AG04450 (cell line): ENCODE measurements at regions not wholly inside any gene's neighbourhood (a gene's known extent, or its start where the extent isn't known, plus 50 kb on each side); places are given as distances from the start of the nearest gene placed in this dataset.

ENCODE experiments used
- CTCF ChIA-PET: fragments of 300-600, 350-600 bp; formaldehyde crosslinking; extraction: SDS; loops from one replicate; lab custom pipeline; 2022; ENCODE audit warnings: antibody characterized with exemption, inconsistent platforms; lab: Charles Lee
- POLR2A ChIA-PET: fragments of 350-600 bp; formaldehyde crosslinking; extraction: SDS; loops from one replicate; lab custom pipeline; 2021; ENCODE audit warnings: antibody characterized with exemption, inconsistent platforms; lab: Yijun Ruan, JAX
- DNase-seq: peaks from one replicate; pipeline ENCODE4 v3.0.0-alpha.2; 2011; ENCODE audit warnings: low read depth, low spot score
- H3K27ac ChIP-seq: one replicate; pipeline ENCODE4 v1.5.1; 2012; ENCODE audit warnings: low read depth, low read length, control low read depth
- H3K27me3 ChIP-seq: one replicate; pipeline ENCODE4 v1.6.0; 2012; ENCODE audit warnings: low read length; ENCODE audit not compliant: control insufficient read depth, insufficient read depth
- H3K4me3 ChIP-seq: 2 replicates; pipeline ENCODE4 v1.5.1; 2011; ENCODE audit warnings: mild to moderate bottlenecking, low read depth, low read length, control low read depth
- H3K9me3 ChIP-seq: 2 replicates; pipeline ENCODE4 v1.5.1; 2012; ENCODE audit warnings: low read length; ENCODE audit not compliant: control insufficient read depth, insufficient read depth
- TF ChIP-seq, protein P1 (sequence below): IDR thresholded peaks from 2 replicates; pipeline ENCODE4 v1.5.1; 2011; ENCODE audit warnings: low read depth, low read length, control low read depth, inconsistent platforms

DNA sequence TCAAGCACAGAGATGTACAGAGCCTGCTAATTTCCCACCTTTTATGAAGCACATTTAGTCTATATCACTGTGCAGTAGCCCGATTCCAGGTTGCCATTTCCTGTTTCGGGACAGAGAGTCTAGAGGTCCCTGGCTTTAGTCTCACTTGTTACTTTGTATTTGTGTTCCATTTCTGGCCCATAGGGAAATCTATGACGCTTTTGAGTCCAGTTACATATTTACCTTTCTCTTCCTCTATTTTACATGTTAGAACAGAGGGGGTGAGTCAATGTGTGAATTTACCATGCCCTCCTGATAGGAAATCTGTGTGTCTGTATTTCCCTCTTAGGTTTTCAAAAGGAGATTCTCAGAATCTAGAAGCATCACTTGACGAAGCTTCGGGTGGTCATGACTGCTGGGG is 227.1 kb upstream of the ZFHX3 start:
- Histone ChIP-seq H3K9me3 (no peaks in the 10 kb centered on the region), H3K4me3 (no peak overlapping the region), H3K27me3 (peaks cover 2% of the 10 kb centered on the region), H3K27ac (no peak overlapping the region)
- DNase-seq, result no peak
- ChIA-PET CTCF (no interaction called here), POLR2A (no interaction called here)
- TF ChIP-seq, protein P1, sequence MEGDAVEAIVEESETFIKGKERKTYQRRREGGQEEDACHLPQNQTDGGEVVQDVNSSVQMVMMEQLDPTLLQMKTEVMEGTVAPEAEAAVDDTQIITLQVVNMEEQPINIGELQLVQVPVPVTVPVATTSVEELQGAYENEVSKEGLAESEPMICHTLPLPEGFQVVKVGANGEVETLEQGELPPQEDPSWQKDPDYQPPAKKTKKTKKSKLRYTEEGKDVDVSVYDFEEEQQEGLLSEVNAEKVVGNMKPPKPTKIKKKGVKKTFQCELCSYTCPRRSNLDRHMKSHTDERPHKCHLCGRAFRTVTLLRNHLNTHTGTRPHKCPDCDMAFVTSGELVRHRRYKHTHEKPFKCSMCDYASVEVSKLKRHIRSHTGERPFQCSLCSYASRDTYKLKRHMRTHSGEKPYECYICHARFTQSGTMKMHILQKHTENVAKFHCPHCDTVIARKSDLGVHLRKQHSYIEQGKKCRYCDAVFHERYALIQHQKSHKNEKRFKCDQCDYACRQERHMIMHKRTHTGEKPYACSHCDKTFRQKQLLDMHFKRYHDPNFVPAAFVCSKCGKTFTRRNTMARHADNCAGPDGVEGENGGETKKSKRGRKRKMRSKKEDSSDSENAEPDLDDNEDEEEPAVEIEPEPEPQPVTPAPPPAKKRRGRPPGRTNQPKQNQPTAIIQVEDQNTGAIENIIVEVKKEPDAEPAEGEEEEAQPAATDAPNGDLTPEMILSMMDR, result no peak

DNA sequence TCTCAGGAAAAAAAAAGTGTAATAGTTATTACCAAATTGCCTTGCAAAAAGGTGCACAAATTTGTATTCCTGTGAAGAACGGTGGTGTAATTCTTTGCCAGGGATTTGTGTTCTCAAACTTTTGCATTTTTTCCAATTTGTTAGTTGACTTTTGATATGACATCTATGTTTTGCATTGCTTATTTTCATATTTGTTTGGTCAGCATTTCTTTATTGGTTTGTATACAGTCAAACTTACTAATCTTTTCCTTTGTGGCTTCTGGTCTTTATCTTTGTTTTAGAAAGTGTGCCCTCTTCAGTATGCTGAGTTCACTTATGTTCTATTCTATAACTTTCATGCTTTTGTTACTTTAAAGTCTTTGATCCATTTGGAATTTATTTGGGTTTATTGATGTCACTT is 226.2 kb upstream of the ZFHX3 start:
- Histone ChIP-seq H3K27me3 (peaks cover 2% of the 10 kb centered on the region), H3K4me3 (no peak overlapping the region), H3K9me3 (no peaks in the 10 kb centered on the region), H3K27ac (no peak overlapping the region)
- ChIA-PET POLR2A (no interaction called here), CTCF (no interaction called here)
- DNase-seq, result no peak
- TF ChIP-seq, protein P1, result no peak

DNA sequence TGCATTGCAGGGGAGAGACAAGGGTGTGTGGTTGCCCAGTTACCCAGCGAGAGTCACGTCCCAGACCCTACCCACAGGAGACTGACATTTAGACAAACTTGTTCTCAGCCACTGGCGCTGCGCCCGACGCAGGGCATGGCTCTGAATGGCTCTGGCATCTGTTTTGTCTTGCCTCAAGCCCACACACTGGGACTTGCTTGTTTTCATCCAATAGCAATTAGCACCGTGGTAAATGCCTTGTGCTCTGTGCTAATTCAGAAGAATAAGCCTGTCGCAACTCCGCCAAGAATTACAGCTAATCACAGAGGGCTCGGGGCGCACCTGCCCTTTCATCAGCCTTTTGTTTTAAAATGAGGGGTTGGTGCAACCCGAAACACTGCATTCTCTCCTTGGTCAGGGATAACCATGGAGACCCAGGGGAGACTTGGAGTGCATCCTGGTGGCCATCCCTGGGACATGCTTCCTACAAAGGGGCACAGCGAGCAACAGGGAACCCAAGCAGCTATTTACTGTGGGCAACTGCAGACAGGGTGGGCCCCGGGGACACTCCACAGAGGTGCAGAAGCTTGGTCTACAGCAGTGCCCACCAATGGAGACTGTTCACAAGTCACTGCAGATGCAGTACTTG is 220.6 kb upstream of the ZFHX3 start:
- ChIA-PET CTCF (interaction anchor here (1.2 kb wide), 1 partner anchor 207 kb away, joined by 3 read pairs; no protein-coding TSS in a partner anchor), POLR2A (no interaction called here)
- DNase-seq, result no peak
- H3K27me3 ChIP-seq, result peaks cover 2% of the 10 kb centered on the region
- TF ChIP-seq, protein P1, result peak; percentile 45
- H3K4me3 ChIP-seq, result no peak overlapping the region
- no peaks in the 10 kb centered on the region for H3K9me3 ChIP-seq
- no peak overlapping the region for H3K27ac ChIP-seq

DNA sequence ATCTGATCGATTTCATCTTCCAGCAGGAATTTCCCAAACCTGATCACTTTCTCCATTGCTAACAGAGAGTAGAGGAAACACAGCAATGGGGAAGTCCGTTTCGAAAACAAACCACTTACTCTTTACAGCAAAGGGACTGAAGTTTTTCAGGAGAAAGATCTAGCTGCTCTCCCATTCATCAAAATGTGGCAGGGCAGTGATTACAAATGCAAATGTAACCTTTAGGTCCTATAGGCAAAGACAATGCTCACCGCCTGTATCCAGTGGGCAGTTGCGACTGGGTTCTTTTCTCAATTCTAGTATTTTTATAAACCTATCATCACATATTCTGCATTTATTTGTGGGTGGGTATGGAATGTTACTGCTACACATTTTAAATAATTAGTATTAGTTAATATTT is 218.0 kb upstream of the ZFHX3 start:
- Histone ChIP-seq H3K9me3 (no peaks in the 10 kb centered on the region), H3K27ac (no peak overlapping the region), H3K27me3 (no peaks in the 10 kb centered on the region), H3K4me3 (no peak overlapping the region)
- ChIA-PET POLR2A (no interaction called here), CTCF (interaction anchor here (1.0 kb wide), 1 partner anchor 211 kb away, joined by 3 read pairs; no protein-coding TSS in a partner anchor)
- DNase-seq, result no peak
- TF ChIP-seq, protein P1, result no peak

DNA sequence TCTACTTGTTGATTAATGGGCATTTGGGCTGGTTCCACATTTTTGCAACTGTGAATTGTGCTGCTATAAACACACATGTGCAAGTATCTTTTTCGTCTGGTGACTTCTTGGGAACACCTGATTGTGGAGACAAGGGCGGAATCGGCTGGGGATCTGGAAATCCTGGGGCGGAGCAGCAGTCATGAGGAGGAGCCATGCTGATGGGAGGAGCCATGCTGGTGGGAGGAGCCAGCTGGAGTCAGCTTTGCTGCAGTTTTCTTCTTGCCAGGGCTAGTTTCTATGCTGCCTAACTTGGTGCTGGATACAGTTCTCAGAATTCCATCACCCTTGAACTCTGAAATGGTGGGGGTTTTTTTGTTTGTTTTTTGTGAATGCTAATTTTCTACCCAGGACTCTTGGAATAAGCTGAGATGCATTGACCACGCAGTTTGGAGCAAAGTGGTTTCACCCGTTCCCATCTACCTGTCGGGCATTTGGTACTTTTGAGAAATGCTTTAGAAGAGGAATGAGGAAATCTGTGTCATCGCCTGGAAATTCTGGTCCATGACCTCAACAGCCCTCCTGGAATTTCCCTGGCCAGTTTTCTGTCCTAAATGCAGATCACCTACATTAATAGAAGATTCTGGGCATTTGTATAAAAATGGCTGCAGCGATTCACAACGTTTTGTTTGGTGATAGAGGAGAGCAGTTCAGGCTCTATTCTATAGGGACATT is 217.4 kb upstream of the ZFHX3 start:
- H3K4me3 ChIP-seq, result no peak overlapping the region
- H3K27ac ChIP-seq, result no peak overlapping the region
- no peaks in the 10 kb centered on the region for H3K27me3 ChIP-seq
- CTCF ChIA-PET, result no interaction called here
- POLR2A ChIA-PET, result no interaction called here
- no peak for DNase-seq
- TF ChIP-seq, protein P1, result no peak
- no peaks in the 10 kb centered on the region for H3K9me3 ChIP-seq
